HepG2 (cell line): ENCODE measurements at regions not wholly inside any gene's neighbourhood (a gene's known extent, or its start where the extent isn't known, plus 50 kb on each side); places are given as distances from the start of the nearest gene placed in this dataset.

Source experiments
- ARNT ChIP-seq: fragments of 450-650 bp; IDR thresholded peaks from 2 replicates; pipeline ENCODE4 v1.6.1; 2017
- ATAD3A ChIP-seq: sonication (generic); formaldehyde crosslinking; IDR thresholded peaks from 2 replicates; pipeline ENCODE4 v1.4.0; 2020; ENCODE audit warnings: missing genetic modification reagents
- CTCF ChIP-seq: sonication (generic); formaldehyde crosslinking; IDR thresholded peaks from 2 replicates; pipeline ENCODE4 v1.5.0; 2020; ENCODE audit warnings: mild to moderate bottlenecking, missing genetic modification reagents, moderate library complexity
- HDAC6 ChIP-seq: fragments of 200-600 bp; sonication (generic); IDR thresholded peaks from 2 replicates; pipeline ENCODE4 v1.7.0; 2017; ENCODE audit warnings: mild to moderate bottlenecking, antibody characterized with exemption, low read length, low read depth
- KDM1A ChIP-seq: IDR thresholded peaks from 2 replicates; pipeline ENCODE4 v1.6.1; 2016; ENCODE audit warnings: missing compliant biosample characterization
- PAX8 ChIP-seq: sonication (generic); formaldehyde crosslinking; IDR thresholded peaks from 2 replicates; pipeline ENCODE4 v1.8.0; 2022; ENCODE audit warnings: mild to moderate bottlenecking, missing genetic modification reagents, borderline replicate concordance
- REST ChIP-seq, 2 experiments: IDR thresholded peaks; 2 replicates each; pipeline ENCODE4 v1.6.1; 2011 to 2012; ENCODE audit warnings: low read length in 2 of 2, borderline replicate concordance in 1 of 2, low read depth in 1 of 2, mild to moderate bottlenecking in 1 of 2, moderate library complexity in 1 of 2
- SRSF4 ChIP-seq: fragments of 200-400 bp; formaldehyde crosslinking; IDR thresholded peaks from one replicate; pipeline ENCODE4 v1.6.1; 2018; ENCODE audit warnings: mild to moderate bottlenecking, low read depth, low read length, moderate library complexity; ENCODE audit not compliant: poor library complexity, severe bottlenecking
- SUZ12 ChIP-seq: fragments of 150-350 bp; IDR thresholded peaks from 2 replicates; pipeline ENCODE4 v1.6.1; 2014; ENCODE audit warnings: low read depth, low read length
- ZFP37 ChIP-seq: sonication (generic); formaldehyde crosslinking; IDR thresholded peaks from 2 replicates; pipeline ENCODE4 v1.4.0; 2020; ENCODE audit warnings: missing genetic modification reagents, borderline replicate concordance
- ZGPAT ChIP-seq: IDR thresholded peaks from 2 replicates; pipeline ENCODE4 v1.6.1; 2016; ENCODE audit warnings: mild to moderate bottlenecking
- ZNF510 ChIP-seq: sonication (generic); formaldehyde crosslinking; IDR thresholded peaks from 2 replicates; pipeline ENCODE4 v1.4.0; 2020; ENCODE audit warnings: low read depth, mild to moderate bottlenecking, missing genetic modification reagents
- TF ChIP-seq, protein P1 (sequence below): sonication (generic); formaldehyde crosslinking; IDR thresholded peaks from 2 replicates; pipeline ENCODE4 v1.8.1; 2022; ENCODE audit warnings: low read depth, mild to moderate bottlenecking, missing genetic modification reagents

- TF ChIP-seq CTCF (CRISPR knock-in tag) (no peak), SUZ12 (no peak), REST (IDR thresholded peaks at IDR 0.05; ENCODE audit: borderline replicate concordance in 1 of 2, low read depth in 1 of 2, low read length in 2 of 2) (no peak), PAX8 (CRISPR knock-in tag) (no peak), ZFP37 (CRISPR knock-in tag) (no peak), ZNF510 (no peak), ZGPAT (CRISPR knock-in tag) (no peak), SRSF4 (no peak), ATAD3A (no peak), HDAC6 (no peak), KDM1A (CRISPR knock-in tag) (no peak), ARNT (no peak)
- TF ChIP-seq, protein P1, sequence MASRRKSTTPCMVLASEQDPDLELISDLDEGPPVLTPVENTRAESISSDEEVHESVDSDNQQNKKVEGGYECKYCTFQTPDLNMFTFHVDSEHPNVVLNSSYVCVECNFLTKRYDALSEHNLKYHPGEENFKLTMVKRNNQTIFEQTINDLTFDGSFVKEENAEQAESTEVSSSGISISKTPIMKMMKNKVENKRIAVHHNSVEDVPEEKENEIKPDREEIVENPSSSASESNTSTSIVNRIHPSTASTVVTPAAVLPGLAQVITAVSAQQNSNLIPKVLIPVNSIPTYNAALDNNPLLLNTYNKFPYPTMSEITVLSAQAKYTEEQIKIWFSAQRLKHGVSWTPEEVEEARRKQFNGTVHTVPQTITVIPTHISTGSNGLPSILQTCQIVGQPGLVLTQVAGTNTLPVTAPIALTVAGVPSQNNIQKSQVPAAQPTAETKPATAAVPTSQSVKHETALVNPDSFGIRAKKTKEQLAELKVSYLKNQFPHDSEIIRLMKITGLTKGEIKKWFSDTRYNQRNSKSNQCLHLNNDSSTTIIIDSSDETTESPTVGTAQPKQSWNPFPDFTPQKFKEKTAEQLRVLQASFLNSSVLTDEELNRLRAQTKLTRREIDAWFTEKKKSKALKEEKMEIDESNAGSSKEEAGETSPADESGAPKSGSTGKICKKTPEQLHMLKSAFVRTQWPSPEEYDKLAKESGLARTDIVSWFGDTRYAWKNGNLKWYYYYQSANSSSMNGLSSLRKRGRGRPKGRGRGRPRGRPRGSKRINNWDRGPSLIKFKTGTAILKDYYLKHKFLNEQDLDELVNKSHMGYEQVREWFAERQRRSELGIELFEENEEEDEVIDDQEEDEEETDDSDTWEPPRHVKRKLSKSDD (CRISPR knock-in tag) = no peak
Observed at GRCh38 chr5:87103616-87104287, 163.9 kb upstream of the RASA1 start.
